CD4-positive, alpha-beta T cell (primary cell): ENCODE measurements at regions not wholly inside any gene's neighbourhood (a gene's known extent, or its start where the extent isn't known, plus 50 kb on each side); places are given as distances from the start of the nearest gene placed in this dataset.

Source experiments
- ATAC-seq: fragments of 200-7000 bp; cut with Tn5 transposase; one replicate; pipeline ENCODE4 v1.10.0; 2022; ENCODE audit warnings: mild to moderate bottlenecking; ENCODE audit not compliant: poor library complexity
- CTCF ChIA-PET: fragments of 350-600 bp; sonication (Branson Sonifier 250); formaldehyde crosslinking; loops from one replicate; lab custom pipeline; 2021; ENCODE audit warnings: antibody characterized with exemption, inconsistent platforms; lab: Charles Lee
- POLR2A ChIA-PET: fragments of 350-600 bp; sonication (Branson Sonifier 250); formaldehyde crosslinking; loops from one replicate; lab custom pipeline; 2021; ENCODE audit warnings: antibody characterized with exemption, inconsistent platforms; lab: Charles Lee
- DNase-seq, 14 experiments: peaks; one replicate each; pipeline ENCODE4 v3.0.0-alpha.2; 2013 to 2020; ENCODE audit warnings: mixed read lengths in 2 of 14
- H3K27ac ChIP-seq, 2 donors: one replicate each; pipeline versions ENCODE4 v1.5.1 to v1.7.0; 2013; ENCODE audit warnings: low read length in 2 of 2, low read depth in 1 of 2, mild to moderate bottlenecking in 1 of 2
- H3K27me3 ChIP-seq, 2 experiments: 1 replicate in 1 of 2; 2 replicates in 1 of 2; pipeline versions ENCODE4 v1.6.1 to v1.7.0; 2013; ENCODE audit warnings: low read length in 2 of 2, control low read depth in 1 of 2, mild to moderate bottlenecking in 1 of 2, moderate library complexity in 1 of 2; ENCODE audit not compliant: insufficient read depth in 2 of 2, control insufficient read depth in 1 of 2
- H3K36me3 ChIP-seq: one replicate; pipeline ENCODE4 v1.6.1; 2013; ENCODE audit warnings: low read length, control low read depth; ENCODE audit not compliant: insufficient read depth
- H3K4me1 ChIP-seq: one replicate; pipeline ENCODE4 v1.6.1; 2013; ENCODE audit warnings: low read length, control low read depth; ENCODE audit not compliant: insufficient read depth
- H3K4me3 ChIP-seq: one replicate; pipeline ENCODE4 v1.5.1; 2013; ENCODE audit warnings: mild to moderate bottlenecking, low read length, moderate library complexity
- H3K9me3 ChIP-seq, 2 experiments: 1 replicate in 1 of 2; 2 replicates in 1 of 2; pipeline versions ENCODE4 v1.6.1 to v1.7.0; 2013; ENCODE audit warnings: low read length in 2 of 2, mild to moderate bottlenecking in 2 of 2, control low read depth in 1 of 2, moderate library complexity in 1 of 2; ENCODE audit not compliant: control insufficient read depth in 1 of 2, insufficient read depth in 1 of 2
- H3K27ac Mint-ChIP-seq: one replicate; pipeline ENCODE4 v1.8.0; 2020; ENCODE audit warnings: mixed read lengths
- H3K27me3 Mint-ChIP-seq: one replicate; pipeline ENCODE4 v1.8.0; 2021; ENCODE audit warnings: mixed read lengths
- H3K36me3 Mint-ChIP-seq: one replicate; pipeline ENCODE4 v1.8.0; 2021; ENCODE audit warnings: low read depth, mixed read lengths
- H3K4me1 Mint-ChIP-seq: one replicate; pipeline ENCODE4 v1.8.0; 2021; ENCODE audit warnings: low read depth, mixed read lengths
- H3K4me3 Mint-ChIP-seq: one replicate; pipeline ENCODE4 v1.8.0; 2020; ENCODE audit warnings: mild to moderate bottlenecking, mixed read lengths
- H3K9me3 Mint-ChIP-seq: one replicate; pipeline ENCODE4 v1.8.0; 2020; ENCODE audit warnings: mixed read lengths
- CTCF ChIP-seq: fragments of 200-600 bp; IDR thresholded peaks from one replicate; pipeline ENCODE4 v1.8.0; 2022; ENCODE audit warnings: antibody characterized with exemption, mild to moderate bottlenecking
- intact Hi-C, 2 experiments: fragments of 100-400 bp; cut with DNase I in 1 of 2; cut with micrococcal nuclease in 1 of 2; formaldehyde crosslinking; loops; one replicate each; pipeline versions ENCODE4 v1.15.1 to v1.9.0; 2023 to 2025; cut with DNase I, micrococcal nuclease

- Histone ChIP-seq H3K27me3 (no peaks in the 10 kb centered on the region), H3K27ac (no peak overlapping the region), H3K4me3 (no peak overlapping the region), H3K36me3 (no peaks in the 10 kb centered on the region), H3K9me3 (no peaks in the 10 kb centered on the region), H3K4me1 (no peaks in the 10 kb centered on the region)
- no peak for TF ChIP-seq CTCF
- ChIA-PET POLR2A (no interaction called here), CTCF (no interaction called here)
- no peak overlapping the region for H3K27ac Mint-ChIP-seq
- H3K4me3 Mint-ChIP-seq, result no peak overlapping the region
- intact Hi-C loops, result no loop called here
- H3K9me3 Mint-ChIP-seq, result peaks cover 5% of the 10 kb centered on the region
- H3K4me1 Mint-ChIP-seq, result no peaks in the 10 kb centered on the region
- DNase-seq (no peak), ATAC-seq (no peak)
- no peaks in the 10 kb centered on the region for H3K36me3 Mint-ChIP-seq
- no peaks in the 10 kb centered on the region for H3K27me3 Mint-ChIP-seq
Observed at GRCh38 chr4:166512267-166512666, 639.2 kb downstream of the TLL1 start.

GRCh38 chr4:166518315-166518714, 645.3 kb downstream of the TLL1 start:
- intact Hi-C loops, result no loop called here
- H3K27me3 ChIP-seq, result no peaks in the 10 kb centered on the region
- H3K9me3 ChIP-seq, result no peaks in the 10 kb centered on the region
- Mint-ChIP-seq H3K27me3 (no peaks in the 10 kb centered on the region), H3K9me3 (peaks cover 3% of the 10 kb centered on the region), H3K27ac (no peak overlapping the region), H3K4me3 (no peak overlapping the region), H3K36me3 (no peaks in the 10 kb centered on the region), H3K4me1 (no peaks in the 10 kb centered on the region)
- no peaks in the 10 kb centered on the region for H3K36me3 ChIP-seq
- no peak overlapping the region for H3K27ac ChIP-seq
- DNase-seq, result no peak
- POLR2A ChIA-PET, result no interaction called here
- no peak overlapping the region for H3K4me3 ChIP-seq
- H3K4me1 ChIP-seq, result no peaks in the 10 kb centered on the region
- CTCF ChIA-PET, result no interaction called here
- ATAC-seq, result no peak
- no peak for TF ChIP-seq CTCF

GRCh38 chr4:166518776-166519175, 645.7 kb downstream of the TLL1 start:
- Histone ChIP-seq H3K36me3 (no peaks in the 10 kb centered on the region), H3K27me3 (no peaks in the 10 kb centered on the region), H3K4me3 (no peak overlapping the region), H3K4me1 (no peaks in the 10 kb centered on the region), H3K27ac (no peak overlapping the region), H3K9me3 (no peaks in the 10 kb centered on the region)
- H3K9me3 Mint-ChIP-seq, result peaks cover 3% of the 10 kb centered on the region
- DNase-seq (no peak), ATAC-seq (no peak)
- ChIA-PET POLR2A (no interaction called here), CTCF (no interaction called here)
- no peaks in the 10 kb centered on the region for H3K27me3 Mint-ChIP-seq
- no peaks in the 10 kb centered on the region for H3K36me3 Mint-ChIP-seq
- no peak overlapping the region for H3K4me3 Mint-ChIP-seq
- intact Hi-C loops, result no loop called here
- TF ChIP-seq CTCF, result no peak
- no peaks in the 10 kb centered on the region for H3K4me1 Mint-ChIP-seq
- no peak overlapping the region for H3K27ac Mint-ChIP-seq
